ENCODE measurements at regions not wholly inside any gene's neighbourhood (a gene's known extent, or its start where the extent isn't known, plus 50 kb on each side); places are given as distances from the start of the nearest gene placed in this dataset.

DNA sequence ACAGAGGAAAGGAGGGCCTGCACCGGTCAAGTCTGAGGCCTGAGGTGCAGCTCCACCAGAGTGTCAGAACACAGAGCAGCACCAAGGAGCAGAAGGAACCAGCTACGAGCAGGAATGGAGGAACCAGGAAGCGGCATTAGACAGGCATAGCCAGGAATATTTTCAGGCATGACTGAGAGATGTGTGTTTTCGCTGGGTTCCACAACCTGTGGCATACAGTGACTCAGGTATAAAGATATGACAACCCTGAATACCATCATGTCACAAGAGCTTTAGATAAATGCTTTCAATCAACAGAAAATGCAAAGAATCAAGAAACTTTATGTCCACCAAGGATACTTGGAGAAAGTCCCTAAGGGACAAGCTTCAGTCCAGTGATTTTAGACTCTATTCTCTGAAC lies 189.3 kb upstream of the NRIP1 start:
- no peak overlapping the region for H2AFZ ChIP-seq (ENCODE audit: low read length)

DNA sequence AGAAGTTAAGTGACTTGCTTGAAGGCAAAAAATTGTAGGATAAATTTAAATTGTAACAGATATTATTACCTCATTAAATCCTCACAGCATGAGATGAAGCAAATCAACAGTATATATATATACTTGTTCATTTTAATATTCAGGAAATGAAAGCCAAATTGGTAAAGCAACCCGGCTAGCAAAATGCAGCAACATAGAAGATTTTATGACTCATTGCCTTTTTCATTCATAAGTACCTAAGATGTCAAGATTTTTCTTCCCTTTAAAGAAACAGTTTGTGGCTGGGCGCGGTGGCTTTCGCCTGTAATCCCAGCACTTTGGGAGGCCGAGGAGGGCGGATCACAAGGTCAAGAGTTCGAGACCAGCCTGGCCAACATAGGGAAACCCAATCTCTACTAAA lies 190.5 kb upstream of the NRIP1 start:
- peaks cover 12% of the 10 kb centered on the region for H3K9me3 ChIP-seq (ENCODE audit: low read length)
- no peak overlapping the region for H2AFZ ChIP-seq (ENCODE audit: low read length)
- no peak overlapping the region for H3K27ac ChIP-seq (ENCODE audit: low read length)

More for the DNA sequence above, 189.3 kb upstream of the NRIP1 start:
- no peaks in the 10 kb centered on the region for H3K79me2 ChIP-seq (ENCODE audit: low read length)
- peaks cover 12% of the 10 kb centered on the region for H3K9me3 ChIP-seq (ENCODE audit: low read length)
- H3K4me1 ChIP-seq (ENCODE audit: low read length): no peaks in the 10 kb centered on the region
- H3K36me3 ChIP-seq (ENCODE audit: insufficient read depth, low read length): no peaks in the 10 kb centered on the region
- no peak overlapping the region for H3K4me3 ChIP-seq (ENCODE audit: low read length)
- no peak overlapping the region for H3K4me2 ChIP-seq (ENCODE audit: low read depth, low read length, poor library complexity, severe bottlenecking)
- no peaks in the 10 kb centered on the region for H3K27me3 ChIP-seq (ENCODE audit: low read length)
- H4K20me1 ChIP-seq (ENCODE audit: insufficient read depth, low read depth, low read length): no peaks in the 10 kb centered on the region
- H3K9ac ChIP-seq (ENCODE audit: low read length): no peak overlapping the region
- no peaks in the 10 kb centered on the region for H3K9me2 ChIP-seq (replicated peaks; ENCODE audit: insufficient read depth, low read length)
- no peak overlapping the region for H3K27ac ChIP-seq (ENCODE audit: low read length)
- no peak for DNase-seq

DNA sequence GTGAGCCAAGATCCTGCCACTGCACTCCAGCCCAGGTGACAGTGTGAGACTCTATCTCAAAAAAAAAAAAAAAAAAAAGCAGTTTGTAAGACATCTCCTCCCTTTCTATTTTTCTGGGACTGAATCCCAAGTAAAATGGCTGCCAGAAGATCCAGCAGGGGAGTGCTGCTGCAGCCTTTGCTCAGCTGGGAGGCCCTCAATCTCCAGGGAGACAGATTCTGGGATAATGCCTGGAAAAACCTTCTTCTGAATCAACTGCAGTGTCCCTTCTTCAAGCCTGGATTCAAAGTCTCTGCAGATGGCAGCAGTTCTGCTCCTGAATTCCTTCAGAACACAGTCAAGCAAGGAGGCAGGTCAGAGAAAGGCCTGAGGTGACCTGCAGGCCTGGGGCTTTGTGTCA lies 191.0 kb upstream of the NRIP1 start:
- Histone ChIP-seq H2AFZ (ENCODE audit: low read length) (no peak overlapping the region), H4K20me1 (ENCODE audit: insufficient read depth, low read depth, low read length) (no peaks in the 10 kb centered on the region), H3K9me3 (ENCODE audit: low read length) (peaks cover 12% of the 10 kb centered on the region), H3K27ac (ENCODE audit: low read length) (no peak overlapping the region), H3K36me3 (ENCODE audit: insufficient read depth, low read length) (no peaks in the 10 kb centered on the region), H3K4me1 (ENCODE audit: low read length) (no peaks in the 10 kb centered on the region), H3K4me2 (ENCODE audit: low read depth, low read length, poor library complexity, severe bottlenecking) (no peak overlapping the region), H3K9ac (ENCODE audit: low read length) (no peak overlapping the region), H3K4me3 (ENCODE audit: low read length) (no peak overlapping the region), H3K79me2 (ENCODE audit: low read length) (no peaks in the 10 kb centered on the region), H3K27me3 (ENCODE audit: low read length) (no peaks in the 10 kb centered on the region), H3K9me2 (replicated peaks; ENCODE audit: insufficient read depth, low read length) (no peaks in the 10 kb centered on the region)
- DNase-seq: no peak

More for the DNA sequence above, 190.5 kb upstream of the NRIP1 start:
- H3K9me2 ChIP-seq (replicated peaks; ENCODE audit: insufficient read depth, low read length): no peaks in the 10 kb centered on the region
- no peaks in the 10 kb centered on the region for H3K79me2 ChIP-seq (ENCODE audit: low read length)
- H4K20me1 ChIP-seq (ENCODE audit: insufficient read depth, low read depth, low read length): no peaks in the 10 kb centered on the region
- H3K27me3 ChIP-seq (ENCODE audit: low read length): no peaks in the 10 kb centered on the region
- H3K4me3 ChIP-seq (ENCODE audit: low read length): no peak overlapping the region
- no peak overlapping the region for H3K9ac ChIP-seq (ENCODE audit: low read length)
- no peak for DNase-seq
- H3K4me1 ChIP-seq (ENCODE audit: low read length): no peaks in the 10 kb centered on the region
- H3K4me2 ChIP-seq (ENCODE audit: low read depth, low read length, poor library complexity, severe bottlenecking): no peak overlapping the region
- no peaks in the 10 kb centered on the region for H3K36me3 ChIP-seq (ENCODE audit: insufficient read depth, low read length)

DNA sequence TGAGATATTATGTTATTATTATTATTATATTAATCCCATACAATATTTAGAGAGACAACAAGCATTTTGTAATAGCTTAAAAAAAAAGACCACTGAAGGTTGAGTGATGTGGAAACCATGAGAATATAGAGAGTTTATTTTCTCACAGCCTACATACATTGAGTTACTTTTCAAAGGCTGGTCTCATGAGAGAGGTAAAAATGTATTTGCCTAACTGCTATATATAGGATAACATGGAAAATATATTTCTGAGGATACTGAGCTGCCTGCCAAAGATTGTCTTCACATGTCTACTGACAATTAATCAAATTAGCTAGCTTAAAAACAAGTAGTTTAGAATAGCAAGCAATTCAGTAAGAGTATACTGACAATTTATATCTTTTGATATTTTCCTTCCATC lies 192.2 kb upstream of the NRIP1 start:
- Histone ChIP-seq H3K9ac (ENCODE audit: low read length) (no peak overlapping the region), H3K36me3 (ENCODE audit: insufficient read depth, low read length) (no peaks in the 10 kb centered on the region), H3K4me1 (ENCODE audit: low read length) (no peaks in the 10 kb centered on the region), H3K4me2 (ENCODE audit: low read depth, low read length, poor library complexity, severe bottlenecking) (no peak overlapping the region), H4K20me1 (ENCODE audit: insufficient read depth, low read depth, low read length) (no peaks in the 10 kb centered on the region), H3K9me2 (replicated peaks; ENCODE audit: insufficient read depth, low read length) (no peaks in the 10 kb centered on the region), H3K9me3 (ENCODE audit: low read length) (peaks cover 8% of the 10 kb centered on the region), H3K27me3 (ENCODE audit: low read length) (no peaks in the 10 kb centered on the region), H3K4me3 (ENCODE audit: low read length) (no peak overlapping the region), H3K79me2 (ENCODE audit: low read length) (no peaks in the 10 kb centered on the region), H2AFZ (ENCODE audit: low read length) (no peak overlapping the region), H3K27ac (ENCODE audit: low read length) (no peak overlapping the region)
- DNase-seq: no peak

DNA sequence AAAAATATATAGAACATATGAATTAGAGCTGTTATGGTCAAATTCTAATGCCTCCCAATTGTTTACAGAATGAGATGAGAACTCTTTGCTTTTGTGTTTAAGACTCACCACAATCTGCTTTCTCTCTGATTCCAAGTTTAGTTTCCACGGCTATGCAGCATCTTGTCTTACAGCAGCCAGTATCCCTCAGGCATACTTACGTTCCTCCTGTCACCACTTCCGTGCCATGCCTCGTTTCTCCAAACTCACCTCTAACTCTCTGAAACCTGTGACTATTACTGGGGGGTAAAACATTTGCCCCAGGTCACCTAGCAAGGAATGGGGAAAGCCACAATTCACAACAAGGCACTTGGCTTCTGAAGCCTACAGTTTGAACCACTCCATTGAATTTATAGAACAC lies 192.8 kb upstream of the NRIP1 start:
- Histone ChIP-seq H3K27me3 (ENCODE audit: low read length) (no peaks in the 10 kb centered on the region), H2AFZ (ENCODE audit: low read length) (no peak overlapping the region), H4K20me1 (ENCODE audit: insufficient read depth, low read depth, low read length) (no peaks in the 10 kb centered on the region), H3K79me2 (ENCODE audit: low read length) (no peaks in the 10 kb centered on the region), H3K27ac (ENCODE audit: low read length) (no peak overlapping the region), H3K9ac (ENCODE audit: low read length) (no peak overlapping the region), H3K4me3 (ENCODE audit: low read length) (no peak overlapping the region), H3K4me1 (ENCODE audit: low read length) (no peaks in the 10 kb centered on the region), H3K9me2 (replicated peaks; ENCODE audit: insufficient read depth, low read length) (no peaks in the 10 kb centered on the region), H3K4me2 (ENCODE audit: low read depth, low read length, poor library complexity, severe bottlenecking) (no peak overlapping the region), H3K36me3 (ENCODE audit: insufficient read depth, low read length) (no peaks in the 10 kb centered on the region), H3K9me3 (ENCODE audit: low read length) (peaks cover 8% of the 10 kb centered on the region)
- no peak for DNase-seq

DNA sequence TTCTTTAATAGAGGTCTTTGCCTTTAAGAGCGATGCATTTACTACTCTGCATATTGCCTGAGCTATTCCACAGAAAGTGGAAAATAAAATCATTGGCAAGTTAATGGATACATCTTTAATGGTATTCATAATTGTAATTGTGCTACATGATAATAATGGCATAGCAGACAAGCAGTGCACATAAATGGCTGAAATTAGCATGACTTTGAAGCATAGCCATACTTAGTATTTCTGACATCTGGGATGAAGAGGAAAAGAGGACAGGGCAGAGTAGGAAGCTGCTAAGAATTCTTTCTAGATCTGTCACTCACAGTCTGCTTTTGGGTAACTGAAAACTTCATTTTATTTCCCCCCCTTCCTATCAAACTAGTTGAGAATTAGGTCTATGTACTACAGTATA lies 195.0 kb upstream of the NRIP1 start:
- Histone ChIP-seq H3K4me2 (ENCODE audit: low read depth, low read length, poor library complexity, severe bottlenecking) (no peak overlapping the region), H3K9me3 (ENCODE audit: low read length) (peaks cover 12% of the 10 kb centered on the region), H2AFZ (ENCODE audit: low read length) (no peak overlapping the region), H3K79me2 (ENCODE audit: low read length) (no peaks in the 10 kb centered on the region), H4K20me1 (ENCODE audit: insufficient read depth, low read depth, low read length) (no peaks in the 10 kb centered on the region), H3K4me1 (ENCODE audit: low read length) (no peaks in the 10 kb centered on the region), H3K9ac (ENCODE audit: low read length) (no peak overlapping the region), H3K27ac (ENCODE audit: low read length) (no peak overlapping the region), H3K27me3 (ENCODE audit: low read length) (no peaks in the 10 kb centered on the region), H3K9me2 (replicated peaks; ENCODE audit: insufficient read depth, low read length) (no peaks in the 10 kb centered on the region), H3K36me3 (ENCODE audit: insufficient read depth, low read length) (no peaks in the 10 kb centered on the region), H3K4me3 (ENCODE audit: low read length) (no peak overlapping the region)
- DNase-seq: no peak

DNA sequence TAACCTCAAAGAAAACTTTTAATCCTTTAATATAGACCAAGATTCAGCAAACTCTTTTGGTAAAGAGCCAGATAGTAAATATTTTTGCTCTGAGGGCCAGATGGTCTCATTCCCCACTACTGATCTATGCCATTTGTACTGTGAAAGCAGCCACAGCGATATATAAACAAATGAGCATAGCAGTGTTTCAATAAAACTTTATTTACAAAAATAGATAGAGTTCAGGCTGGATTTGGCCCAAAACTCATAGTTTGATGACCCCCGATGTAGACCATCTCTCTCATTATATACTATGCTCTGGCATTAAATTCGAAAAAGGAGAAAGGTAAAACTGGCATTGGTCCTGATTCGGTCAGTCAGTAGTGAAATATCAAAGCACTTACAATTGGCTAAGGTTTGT lies 195.8 kb upstream of the NRIP1 start:
- Histone ChIP-seq H3K36me3 (ENCODE audit: insufficient read depth, low read length) (no peaks in the 10 kb centered on the region), H4K20me1 (ENCODE audit: insufficient read depth, low read depth, low read length) (no peaks in the 10 kb centered on the region), H3K9me3 (ENCODE audit: low read length) (peaks cover 17% of the 10 kb centered on the region), H3K27ac (ENCODE audit: low read length) (no peak overlapping the region), H3K79me2 (ENCODE audit: low read length) (no peaks in the 10 kb centered on the region), H2AFZ (ENCODE audit: low read length) (no peak overlapping the region), H3K9me2 (replicated peaks; ENCODE audit: insufficient read depth, low read length) (no peaks in the 10 kb centered on the region), H3K9ac (ENCODE audit: low read length) (no peak overlapping the region), H3K27me3 (ENCODE audit: low read length) (no peaks in the 10 kb centered on the region), H3K4me3 (ENCODE audit: low read length) (no peak overlapping the region), H3K4me2 (ENCODE audit: low read depth, low read length, poor library complexity, severe bottlenecking) (no peak overlapping the region), H3K4me1 (ENCODE audit: low read length) (no peaks in the 10 kb centered on the region)
- no peak for DNase-seq

DNA sequence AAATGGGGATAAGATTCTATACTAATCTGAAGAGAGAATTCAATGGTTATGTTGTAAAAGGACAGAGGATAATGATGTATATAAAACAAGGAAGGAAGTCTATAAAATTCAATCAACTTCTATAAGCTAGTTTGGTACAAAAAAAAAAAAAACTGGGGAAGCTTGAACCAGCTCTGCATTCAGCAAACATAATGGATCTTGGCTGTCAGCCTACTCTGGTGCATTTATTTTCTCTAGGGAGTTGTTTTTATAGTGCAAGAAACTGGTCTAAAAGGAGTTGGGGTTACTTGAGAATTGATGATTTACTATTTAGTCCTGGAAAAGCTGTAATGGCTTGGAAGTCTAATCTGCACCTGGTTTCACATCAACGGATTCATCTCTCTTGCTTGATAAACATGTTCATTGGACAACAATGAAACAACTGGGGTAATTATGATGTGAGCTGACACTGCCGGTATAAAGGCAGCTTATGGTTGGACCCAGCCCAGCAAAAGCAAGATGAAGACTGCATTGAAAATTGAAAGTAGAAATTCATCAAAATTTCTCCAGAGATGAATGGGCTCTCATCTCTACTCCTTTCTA lies 199.4 kb upstream of the NRIP1 start:
- Histone ChIP-seq H3K9ac (ENCODE audit: low read length) (no peak overlapping the region), H3K4me3 (ENCODE audit: low read length) (no peak overlapping the region), H3K27ac (ENCODE audit: low read length) (no peak overlapping the region), H2AFZ (ENCODE audit: low read length) (no peak overlapping the region), H4K20me1 (ENCODE audit: insufficient read depth, low read depth, low read length) (no peaks in the 10 kb centered on the region), H3K27me3 (ENCODE audit: low read length) (no peaks in the 10 kb centered on the region), H3K4me1 (ENCODE audit: low read length) (no peaks in the 10 kb centered on the region), H3K36me3 (ENCODE audit: insufficient read depth, low read length) (no peaks in the 10 kb centered on the region), H3K9me2 (replicated peaks; ENCODE audit: insufficient read depth, low read length) (no peaks in the 10 kb centered on the region), H3K9me3 (ENCODE audit: low read length) (peaks cover 14% of the 10 kb centered on the region; the same call in 1 of the 2 replicates), H3K4me2 (ENCODE audit: low read depth, low read length, poor library complexity, severe bottlenecking) (no peak overlapping the region), H3K79me2 (ENCODE audit: low read length) (no peaks in the 10 kb centered on the region)
- no peak for DNase-seq

DNA sequence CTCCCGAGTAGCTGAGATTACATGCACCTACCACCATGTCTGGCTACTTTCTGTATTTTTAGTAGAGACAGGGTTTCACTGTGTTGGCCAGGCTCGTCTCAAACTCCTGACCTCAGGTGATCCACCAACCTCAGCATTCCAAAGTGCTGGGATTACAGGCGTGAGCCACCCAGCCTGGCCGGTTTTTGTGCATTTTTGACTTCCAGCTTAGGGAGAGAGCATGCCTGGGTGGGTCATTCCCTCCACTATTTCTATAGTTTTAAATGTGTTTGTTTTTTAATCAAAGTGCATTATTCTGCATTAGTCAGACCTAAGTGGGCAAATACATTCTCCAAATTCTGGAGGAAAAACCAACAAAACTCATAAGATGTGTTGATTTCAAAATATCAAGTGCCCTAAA lies 207.4 kb upstream of the NRIP1 start:
- Histone ChIP-seq H4K20me1 (ENCODE audit: insufficient read depth, low read depth, low read length) (no peaks in the 10 kb centered on the region), H3K9ac (ENCODE audit: low read length) (no peak overlapping the region), H3K4me2 (ENCODE audit: low read depth, low read length, poor library complexity, severe bottlenecking) (no peak overlapping the region), H3K4me3 (ENCODE audit: low read length) (no peak overlapping the region), H3K27ac (ENCODE audit: low read length) (no peak overlapping the region), H3K79me2 (ENCODE audit: low read length) (no peaks in the 10 kb centered on the region), H2AFZ (ENCODE audit: low read length) (no peak overlapping the region), H3K9me3 (ENCODE audit: low read length) (0 out of 2 replicates have a peak, but pooled peaks cover 5% of the 10 kb centered on the region), H3K9me2 (replicated peaks; ENCODE audit: insufficient read depth, low read length) (no peaks in the 10 kb centered on the region), H3K4me1 (ENCODE audit: low read length) (no peaks in the 10 kb centered on the region), H3K36me3 (ENCODE audit: insufficient read depth, low read length) (no peaks in the 10 kb centered on the region), H3K27me3 (ENCODE audit: low read length) (no peaks in the 10 kb centered on the region)
- DNase-seq: no peak

All from Karpas-422 (cell line).